NCI-H82 treated with DMSO at 0.1 percent for 48 hours (cell line): ENCODE measurements at regions not wholly inside any gene's neighbourhood (a gene's known extent, or its start where the extent isn't known, plus 50 kb on each side); places are given as distances from the start of the nearest gene placed in this dataset.
A peak's percentile ranks its signal among the peaks of the same experiment; 100 is the strongest.

Source experiments
- DNase-seq: peaks from one replicate; lab custom pipeline; 2025; ENCODE audit not compliant: unreplicated experiment; lab: John Stamatoyannopoulos, UW

- no peak for DNase-seq
Observed at GRCh38 chr6:43951756-43952675, 175.2 kb downstream of the MRPL14 start.

- DNase-seq, result peak; percentile 45
Observed at GRCh38 chr6:43951063-43951755, 176.0 kb downstream of the MRPL14 start.

- no peak for DNase-seq
Observed at GRCh38 chr6:43950731-43951062, 176.6 kb downstream of the MRPL14 start.

- no peak for DNase-seq
Observed at GRCh38 chr6:43950051-43950605, 177.1 kb downstream of the MRPL14 start.

DNA sequence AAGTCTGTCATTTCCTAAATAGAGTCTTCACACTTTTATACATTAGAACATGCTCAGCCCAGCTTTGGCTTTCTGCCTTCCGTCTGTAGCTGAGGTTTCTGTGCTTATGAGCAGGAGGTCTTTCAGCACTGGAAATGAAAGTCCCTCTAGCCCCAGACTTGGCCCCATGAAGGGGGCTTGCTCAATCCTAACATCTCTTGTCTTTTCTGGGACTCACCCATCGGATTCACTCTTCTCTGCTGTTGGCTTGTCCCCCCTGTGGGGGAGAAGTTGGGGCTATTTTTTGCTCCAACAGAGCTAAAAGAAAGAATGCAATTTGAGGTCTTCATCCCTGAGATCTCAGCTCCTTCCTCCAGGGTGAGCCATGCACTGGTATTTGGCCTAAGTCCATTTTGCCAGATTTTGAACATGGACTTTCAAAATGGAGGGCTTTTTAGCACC lies 177.7 kb downstream of the MRPL14 start:
- no peak for DNase-seq

GRCh38 chr6:43948527-43949485 lies 178.4 kb downstream of the MRPL14 start:
- DNase-seq, result no peak

- no peak for DNase-seq
Observed at GRCh38 chr6:43947860-43948259, 177.8 kb downstream of the VEGFA start.

DNA sequence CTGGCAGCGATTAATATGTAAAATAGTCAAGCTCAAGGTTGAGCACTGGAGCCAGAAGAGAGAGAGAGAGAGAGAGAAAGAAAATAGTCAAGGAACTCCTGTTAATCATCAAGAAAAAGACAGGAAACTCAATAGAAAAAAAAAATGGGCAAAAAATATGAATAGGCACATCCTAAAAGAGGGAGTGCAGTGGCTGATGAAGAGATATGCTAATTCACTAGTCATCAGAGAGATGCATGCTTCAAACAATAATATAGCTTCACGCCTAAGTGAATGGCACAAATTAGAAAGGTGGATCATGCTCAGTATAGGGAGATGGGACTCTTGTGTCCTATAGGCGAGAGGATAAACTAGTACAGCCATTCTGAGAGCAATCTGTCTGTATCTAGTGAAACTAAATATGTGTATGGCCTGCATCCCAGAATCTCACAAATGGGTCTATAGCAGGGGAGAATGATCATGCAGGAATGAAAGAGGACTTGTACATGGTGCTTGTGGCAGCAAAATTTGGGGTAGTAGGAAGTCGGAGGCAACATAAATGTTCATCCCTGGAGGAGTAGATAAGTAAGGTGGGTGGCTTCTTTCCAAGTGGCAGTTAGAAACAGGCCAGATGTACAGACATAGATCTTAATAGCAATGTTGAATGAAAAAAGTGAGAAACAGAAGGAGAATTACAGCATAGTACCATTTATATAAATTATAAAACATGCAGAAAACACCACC lies 176.8 kb downstream of the VEGFA start:
- DNase-seq, result no peak

DNA sequence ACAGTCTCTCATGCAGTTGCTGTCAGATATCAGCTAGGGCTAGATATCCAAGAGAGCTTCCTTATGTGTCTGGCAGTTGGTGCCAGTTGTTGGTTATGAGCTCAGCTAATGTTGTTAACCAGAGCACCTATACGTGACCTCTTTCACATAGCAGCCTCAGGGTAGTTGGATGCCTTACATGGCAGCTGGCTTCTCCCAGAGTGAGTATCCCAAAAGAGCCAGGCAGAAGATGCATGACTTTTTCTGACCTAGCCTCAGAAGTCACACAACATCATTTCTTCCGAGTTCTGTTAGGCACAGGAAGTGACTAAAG lies 175.7 kb downstream of the VEGFA start:
- no peak for DNase-seq

- DNase-seq, result no peak
Observed at GRCh38 chr6:43944908-43945767, 175.1 kb downstream of the VEGFA start.

GRCh38 chr6:43943781-43944250 lies 173.8 kb downstream of the VEGFA start:
- no peak for DNase-seq

- no peak for DNase-seq
Observed at GRCh38 chr6:43943099-43943766, 173.2 kb downstream of the VEGFA start.

DNA sequence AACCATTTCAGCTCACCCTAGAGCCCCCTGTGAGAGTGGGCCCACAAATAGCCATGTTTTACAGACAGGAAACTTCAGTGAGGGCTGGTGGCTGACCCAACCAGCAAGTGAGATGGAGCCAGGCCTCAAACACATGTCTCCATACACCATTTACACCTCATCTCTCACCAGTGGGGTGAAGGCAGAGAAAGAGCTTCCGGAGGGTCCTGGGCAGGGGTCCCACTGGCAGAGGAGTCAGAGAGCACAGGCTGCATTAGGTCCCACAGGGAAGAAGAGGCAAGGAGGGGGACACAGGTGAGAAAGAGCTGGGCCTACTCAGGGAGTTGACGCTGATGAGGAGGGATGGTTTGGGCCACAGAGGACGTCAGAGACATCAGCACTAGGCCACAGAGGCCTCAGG lies 172.6 kb downstream of the VEGFA start:
- no peak for DNase-seq

GRCh38 chr6:43942011-43942442 lies 172.0 kb downstream of the VEGFA start:
- DNase-seq, result peak; percentile 87

GRCh38 chr6:43941174-43941573 lies 171.2 kb downstream of the VEGFA start:
- no peak for DNase-seq

DNA sequence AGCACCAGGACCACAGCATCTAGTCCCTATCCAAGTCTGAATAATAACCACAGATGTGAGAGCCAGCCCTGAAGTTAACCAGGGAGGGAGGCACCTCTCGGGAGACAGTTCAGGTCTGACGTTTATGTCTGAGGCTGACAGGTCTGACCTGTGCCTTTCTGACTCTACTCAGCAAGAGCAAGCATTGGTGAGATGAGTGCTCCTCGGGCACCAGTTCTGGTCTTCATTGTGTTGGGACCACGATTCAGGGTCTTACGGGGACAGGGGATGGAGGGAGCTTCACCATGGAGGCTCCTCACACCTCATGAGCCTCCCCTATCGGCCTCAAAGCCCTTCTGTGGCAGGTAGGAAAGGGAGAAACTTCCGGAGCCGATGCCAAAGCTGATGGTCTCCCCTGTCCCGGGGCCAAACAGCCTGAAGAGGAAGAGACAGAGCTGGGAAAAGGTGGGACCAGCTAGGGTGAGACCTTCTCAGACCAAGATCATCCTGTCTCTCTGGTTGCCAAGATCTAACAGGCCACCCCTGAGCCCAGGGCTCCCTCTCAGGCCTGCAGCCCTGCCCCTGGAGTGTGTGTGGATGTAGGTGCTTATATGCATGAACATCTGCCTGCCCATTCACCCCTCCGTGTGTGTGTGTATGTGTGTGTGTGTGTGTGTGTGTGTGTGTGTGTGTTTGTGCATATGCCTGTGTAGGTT lies 170.5 kb downstream of the VEGFA start:
- DNase-seq, result no peak

DNA sequence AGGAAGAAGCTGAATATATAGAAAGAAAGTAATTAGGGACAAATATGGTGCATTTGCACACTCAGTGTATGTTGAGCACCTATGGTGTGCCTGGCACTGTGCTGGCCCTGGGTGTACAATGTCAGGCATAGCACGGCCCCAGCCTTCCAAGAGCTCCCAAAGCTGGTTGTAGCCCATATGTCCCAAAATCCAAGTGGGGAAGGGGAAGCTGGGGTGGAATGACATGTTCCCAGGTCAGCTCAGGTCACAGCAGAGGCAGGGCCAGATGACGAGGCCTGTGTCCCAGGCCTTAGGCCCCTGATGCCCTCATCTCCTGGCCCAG lies 170.0 kb downstream of the VEGFA start:
- DNase-seq, result no peak
